ENCODE measurements at regions not wholly inside any gene's neighbourhood (a gene's known extent, or its start where the extent isn't known, plus 50 kb on each side); places are given as distances from the start of the nearest gene placed in this dataset.

- no peak overlapping the region for H3K27ac ChIP-seq
- H3K36me3 ChIP-seq (replicated peaks in 1 of 2): no peaks in the 10 kb centered on the region
- no peaks in the 10 kb centered on the region for H3K9me3 ChIP-seq (replicated peaks in 1 of 3)
- WGBS, 4 donors: 63 to 76% (median 69%) methylated on average over 2 of the region's 2 CpGs
- H3K4me3 ChIP-seq: no peak overlapping the region
- intact Hi-C loops (cut with DNase I): no loop called here
- H3K27me3 ChIP-seq: no peaks in the 10 kb centered on the region
- DNase-seq: no peak
- no peak for TF ChIP-seq POLR2A (IDR thresholded peaks at IDR 0.05)
- no peak for TF ChIP-seq CTCF (IDR thresholded peaks at IDR 0.05)
- no peaks in the 10 kb centered on the region for H3K4me1 ChIP-seq (replicated peaks in 1 of 2)
Observed at GRCh38 chr1:81592233-81592632, 208.5 kb upstream of the ADGRL2 start.

DNA sequence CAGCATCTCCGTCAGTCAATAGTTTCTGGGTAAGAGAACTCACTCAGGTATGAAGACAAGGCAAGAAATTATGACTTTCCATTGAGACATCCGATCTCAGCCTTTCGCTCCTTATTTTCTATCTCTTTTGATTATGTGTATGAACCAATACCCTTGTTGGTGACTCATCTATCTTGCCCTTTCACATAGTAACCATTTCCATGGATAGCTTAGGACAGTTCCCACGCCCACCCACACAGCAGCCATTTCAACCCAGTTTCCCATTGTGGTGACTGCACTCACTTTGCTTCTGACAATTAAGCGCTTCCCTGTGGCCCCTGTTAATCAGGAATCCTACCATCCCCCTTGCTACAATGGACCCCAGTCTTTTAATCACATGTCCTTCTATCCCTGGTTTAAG lies 210.6 kb upstream of the ADGRL2 start:
- 55 to 96% (median 90%) methylated on average over 5 of the region's 5 CpGs for WGBS, 4 donors
- H3K4me1 ChIP-seq (replicated peaks in 1 of 2): no peaks in the 10 kb centered on the region
- H3K27ac ChIP-seq: no peak overlapping the region
- DNase-seq: no peak
- H3K4me3 ChIP-seq: no peak overlapping the region
- intact Hi-C loops (cut with DNase I): no loop called here
- no peak for TF ChIP-seq POLR2A (IDR thresholded peaks at IDR 0.05)
- no peak for TF ChIP-seq CTCF (IDR thresholded peaks at IDR 0.05)
- H3K27me3 ChIP-seq: no peaks in the 10 kb centered on the region
- no peaks in the 10 kb centered on the region for H3K36me3 ChIP-seq (replicated peaks in 1 of 2)
- no peaks in the 10 kb centered on the region for H3K9me3 ChIP-seq (replicated peaks in 1 of 3)

- WGBS, 4 donors: 88 to 95% (median 91%) methylated on average over 2 to 3 of the region's 3 CpGs
- no peak overlapping the region for H3K27ac ChIP-seq
- H3K4me1 ChIP-seq (replicated peaks in 1 of 2): no peaks in the 10 kb centered on the region
- H3K9me3 ChIP-seq (replicated peaks in 1 of 3): no peaks in the 10 kb centered on the region
- H3K4me3 ChIP-seq: no peak overlapping the region
- no peak for TF ChIP-seq CTCF (IDR thresholded peaks at IDR 0.05)
- no peak for TF ChIP-seq POLR2A (IDR thresholded peaks at IDR 0.05)
- intact Hi-C loops (cut with DNase I): no loop called here
- no peaks in the 10 kb centered on the region for H3K36me3 ChIP-seq (replicated peaks in 1 of 2)
- DNase-seq: no peak
- H3K27me3 ChIP-seq: no peaks in the 10 kb centered on the region
Observed at GRCh38 chr1:81588149-81588548, 212.6 kb upstream of the ADGRL2 start.

DNA sequence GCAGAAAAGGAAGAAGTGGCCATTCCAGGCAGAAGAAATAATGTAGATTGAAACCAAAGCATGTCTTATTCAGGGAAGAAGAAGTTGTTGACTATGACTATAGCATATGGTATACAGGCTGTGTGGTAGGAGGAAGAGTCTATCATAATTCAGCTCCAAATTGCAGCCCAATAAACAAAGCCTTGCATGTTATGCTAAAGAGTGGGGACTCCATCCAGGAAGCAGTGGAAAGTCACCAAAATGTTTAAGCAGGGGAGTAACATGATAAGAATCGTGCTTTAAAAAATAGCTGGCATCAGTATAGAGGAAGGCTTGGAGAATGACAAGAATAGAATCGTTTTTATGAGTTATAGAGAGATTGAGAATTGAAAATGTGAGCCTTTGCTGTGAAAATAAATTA lies 213.3 kb upstream of the ADGRL2 start:
- Histone ChIP-seq H3K36me3 (replicated peaks in 1 of 2) (no peaks in the 10 kb centered on the region), H3K9me3 (replicated peaks in 1 of 3) (no peaks in the 10 kb centered on the region), H3K27ac (no peak overlapping the region), H3K4me3 (no peak overlapping the region), H3K27me3 (no peaks in the 10 kb centered on the region), H3K4me1 (replicated peaks in 1 of 2) (no peaks in the 10 kb centered on the region)
- 47 to 77% (median 60%) methylated on average over 2 of the region's 2 CpGs for WGBS, 4 donors
- TF ChIP-seq CTCF (IDR thresholded peaks at IDR 0.05): no peak
- TF ChIP-seq POLR2A (IDR thresholded peaks at IDR 0.05): no peak
- intact Hi-C loops (cut with DNase I): no loop called here
- no peak for DNase-seq

All from adrenal gland (tissue), 9 donors.